B cell (primary cell): ENCODE measurements at regions not wholly inside any gene's neighbourhood (a gene's known extent, or its start where the extent isn't known, plus 50 kb on each side); places are given as distances from the start of the nearest gene placed in this dataset.

Experiments
- ATAC-seq: fragments of 200-7000 bp; cut with Tn5 transposase; one replicate; pipeline ENCODE4 v1.10.0; 2021; ENCODE audit warnings: low read depth, mild to moderate bottlenecking, moderate number of reproducible peaks, moderate library complexity
- CTCF ChIA-PET: fragments of 350-600 bp; sonication (Branson Sonifier 250); formaldehyde crosslinking; loops from one replicate; lab custom pipeline; 2021; ENCODE audit warnings: antibody characterized with exemption, inconsistent platforms; lab: Charles Lee
- POLR2A ChIA-PET: fragments of 350-600 bp; sonication (Branson Sonifier 250); formaldehyde crosslinking; loops from one replicate; lab custom pipeline; 2021; ENCODE audit warnings: antibody characterized with exemption; lab: Charles Lee
- DNase-seq: peaks from one replicate; pipeline ENCODE4 v3.0.0; 2013
- H2AFZ ChIP-seq: 2 replicates; pipeline ENCODE4 v1.6.1; 2012; ENCODE audit warnings: mild to moderate bottlenecking, low read depth, low read length; ENCODE audit not compliant: insufficient read depth, poor library complexity, severe bottlenecking
- H3K27ac ChIP-seq, 2 donors: 1 replicate in 1 of 2; 2 replicates in 1 of 2; pipeline ENCODE4 v1.5.1; 2012 to 2013; ENCODE audit warnings: low read length in 2 of 2, mild to moderate bottlenecking in 2 of 2, moderate library complexity in 1 of 2
- H3K27me3 ChIP-seq, 4 experiments: fragments of 200-600 bp in 1 of 4; sonication (generic) in 1 of 4; replicated peaks in 1 of 4; 1 replicate in 2 of 4; 2 replicates in 2 of 4; pipeline versions ENCODE4 v1.6.1 to v1.7.0; 2013 to 2016; ENCODE audit warnings: low read length in 3 of 4, mild to moderate bottlenecking in 2 of 4, mixed read lengths in 1 of 4, moderate library complexity in 1 of 4; ENCODE audit not compliant: insufficient read depth in 4 of 4, control insufficient read depth in 3 of 4; ENCODE audit errors: control extremely low read depth in 1 of 4
- H3K36me3 ChIP-seq, 2 experiments: replicated peaks in 1 of 2; 1 replicate in 1 of 2; 2 replicates in 1 of 2; pipeline versions ENCODE4 v1.6.1 to v1.7.1; 2013; ENCODE audit warnings: low read length in 1 of 2; ENCODE audit not compliant: insufficient read depth in 2 of 2, control insufficient read depth in 1 of 2; ENCODE audit errors: control extremely low read depth in 1 of 2, extremely low read depth in 1 of 2
- H3K4me1 ChIP-seq, 2 donors: fragments of 200-600 bp in 1 of 2; sonication (generic) in 1 of 2; 1 replicate in 1 of 2; 2 replicates in 1 of 2; pipeline versions ENCODE4 v1.5.1 to v1.6.1; 2013 to 2017; ENCODE audit warnings: low read length in 2 of 2; ENCODE audit not compliant: control insufficient read depth in 2 of 2, insufficient read depth in 2 of 2
- H3K4me2 ChIP-seq: replicated peaks from 2 replicates; pipeline ENCODE3; 2012; ENCODE audit warnings: mild to moderate bottlenecking, low read depth, low read length; ENCODE audit not compliant: poor library complexity, severe bottlenecking
- H3K4me3 ChIP-seq, 5 experiments: fragments of 200-600 bp in 1 of 5; sonication (generic) in 1 of 5; 1 replicate in 3 of 5; 2 replicates in 2 of 5; pipeline versions ENCODE4 v1.5.1 to v1.7.0; 2011 to 2016; ENCODE audit warnings: low read length in 4 of 5, mild to moderate bottlenecking in 4 of 5, low read depth in 2 of 5, control low read depth in 1 of 5, moderate library complexity in 1 of 5; ENCODE audit not compliant: insufficient read depth in 1 of 5; ENCODE audit errors: control extremely low read depth in 1 of 5, extremely low read depth in 1 of 5
- H3K79me2 ChIP-seq: fragments of 200-600 bp; sonication (generic); one replicate; pipeline ENCODE4 v1.6.0; 2016; ENCODE audit warnings: low read length; ENCODE audit not compliant: control insufficient read depth, insufficient read depth
- H3K9ac ChIP-seq: fragments of 200-600 bp; sonication (generic); 2 replicates; pipeline ENCODE4 v1.6.1; 2017; ENCODE audit warnings: mild to moderate bottlenecking, low read length, moderate library complexity
- H3K9me3 ChIP-seq, 3 donors: one replicate each; pipeline versions ENCODE4 v1.6.1 to v1.7.1; 2013; ENCODE audit warnings: low read length in 2 of 3; ENCODE audit not compliant: control insufficient read depth in 2 of 3, insufficient read depth in 1 of 3; ENCODE audit errors: control extremely low read depth in 1 of 3
- H4K20me1 ChIP-seq: 2 replicates; pipeline ENCODE4 v1.6.0; 2012; ENCODE audit warnings: mild to moderate bottlenecking, low read length; ENCODE audit not compliant: insufficient read depth, control insufficient read depth, poor library complexity, severe bottlenecking
- H3K27ac Mint-ChIP-seq: one replicate; pipeline ENCODE4 v1.8.0; 2021; ENCODE audit warnings: mixed read lengths
- H3K27me3 Mint-ChIP-seq: one replicate; pipeline ENCODE4 v1.8.0; 2021; ENCODE audit warnings: mixed read lengths
- H3K4me1 Mint-ChIP-seq: one replicate; pipeline ENCODE4 v1.8.0; 2021; ENCODE audit warnings: mixed read lengths
- H3K4me3 Mint-ChIP-seq: one replicate; pipeline ENCODE4 v1.8.0; 2021; ENCODE audit warnings: mixed read lengths
- H3K9me3 Mint-ChIP-seq: one replicate; pipeline ENCODE4 v1.8.0; 2022; ENCODE audit warnings: mixed read lengths; ENCODE audit not compliant: insufficient read depth
- EZH2 ChIP-seq: IDR thresholded peaks from 2 replicates; pipeline ENCODE4 v1.6.1; 2012; ENCODE audit warnings: borderline replicate concordance, low read depth, mild to moderate bottlenecking, moderate library complexity, low read length; ENCODE audit not compliant: insufficient read depth, poor library complexity, severe bottlenecking
- WGBS: methylation state at CpG from one replicate; pipeline ENCODE4 v1.1.5; 2013; ENCODE audit warnings: missing lambda C conversion rate; ENCODE audit not compliant: insufficient coverage; 5-methylcytosine and 5-hydroxymethylcytosine counted together
- intact Hi-C: fragments of 100-400 bp; cut with micrococcal nuclease; formaldehyde crosslinking; loops from one replicate; pipeline ENCODE4 v1.10.0; 2022
- TF ChIP-seq, protein P1 (sequence below): fragments of 200-600 bp; IDR thresholded peaks from one replicate; pipeline ENCODE4 v1.8.0; 2022; ENCODE audit warnings: antibody characterized with exemption, mild to moderate bottlenecking

DNA sequence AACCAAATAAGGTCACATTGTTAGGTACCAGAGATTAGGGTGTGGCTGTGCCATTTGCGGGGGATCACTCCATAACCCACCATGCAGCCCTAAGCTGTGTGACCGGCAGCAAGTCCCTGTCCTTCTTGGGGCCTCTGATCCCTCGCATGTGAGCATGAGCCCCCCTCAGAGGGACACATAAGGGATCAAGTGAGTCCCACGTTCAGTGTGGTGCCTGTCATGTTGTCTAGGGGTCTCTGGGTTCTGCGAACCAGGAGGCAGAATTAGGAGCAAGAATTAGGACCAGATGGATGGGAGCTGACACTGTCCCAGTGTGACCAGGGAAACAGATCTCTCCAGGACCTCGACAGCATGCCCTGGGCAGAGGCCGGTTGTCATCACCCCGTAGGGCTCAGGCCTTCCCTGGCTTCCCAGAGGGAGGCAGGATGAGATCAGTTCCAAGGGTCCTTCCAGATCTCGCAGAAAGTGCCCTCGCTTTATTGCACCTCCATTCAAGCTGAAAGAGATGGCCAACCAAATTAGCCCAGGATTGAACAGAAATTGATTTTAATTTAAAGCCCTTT is 113.2 kb upstream of the OTOS start:
- CTCF ChIA-PET, result no interaction called here
- no peak overlapping the region for H3K4me2 ChIP-seq
- intact Hi-C loops, result no loop called here
- WGBS, result 79% methylated on average over 9 of the region's 10 CpGs
- TF ChIP-seq EZH2, result no peak
- TF ChIP-seq, protein P1, sequence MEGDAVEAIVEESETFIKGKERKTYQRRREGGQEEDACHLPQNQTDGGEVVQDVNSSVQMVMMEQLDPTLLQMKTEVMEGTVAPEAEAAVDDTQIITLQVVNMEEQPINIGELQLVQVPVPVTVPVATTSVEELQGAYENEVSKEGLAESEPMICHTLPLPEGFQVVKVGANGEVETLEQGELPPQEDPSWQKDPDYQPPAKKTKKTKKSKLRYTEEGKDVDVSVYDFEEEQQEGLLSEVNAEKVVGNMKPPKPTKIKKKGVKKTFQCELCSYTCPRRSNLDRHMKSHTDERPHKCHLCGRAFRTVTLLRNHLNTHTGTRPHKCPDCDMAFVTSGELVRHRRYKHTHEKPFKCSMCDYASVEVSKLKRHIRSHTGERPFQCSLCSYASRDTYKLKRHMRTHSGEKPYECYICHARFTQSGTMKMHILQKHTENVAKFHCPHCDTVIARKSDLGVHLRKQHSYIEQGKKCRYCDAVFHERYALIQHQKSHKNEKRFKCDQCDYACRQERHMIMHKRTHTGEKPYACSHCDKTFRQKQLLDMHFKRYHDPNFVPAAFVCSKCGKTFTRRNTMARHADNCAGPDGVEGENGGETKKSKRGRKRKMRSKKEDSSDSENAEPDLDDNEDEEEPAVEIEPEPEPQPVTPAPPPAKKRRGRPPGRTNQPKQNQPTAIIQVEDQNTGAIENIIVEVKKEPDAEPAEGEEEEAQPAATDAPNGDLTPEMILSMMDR, result no peak
- H3K27ac ChIP-seq, result no peak overlapping the region
- H3K27me3 Mint-ChIP-seq, result peaks cover 3% of the 10 kb centered on the region
- H3K4me1 Mint-ChIP-seq, result no peaks in the 10 kb centered on the region
- POLR2A ChIA-PET, result no interaction called here
- H3K36me3 ChIP-seq, result no peaks in the 10 kb centered on the region
- H3K27me3 ChIP-seq, result no peaks in the 10 kb centered on the region
- no peak overlapping the region for H3K4me3 ChIP-seq
- H3K4me1 ChIP-seq, result no peaks in the 10 kb centered on the region
- no peak overlapping the region for H3K4me3 Mint-ChIP-seq
- H3K79me2 ChIP-seq, result no peaks in the 10 kb centered on the region
- H2AFZ ChIP-seq, result no peak overlapping the region
- no peaks in the 10 kb centered on the region for H4K20me1 ChIP-seq
- ATAC-seq, result no peak
- DNase-seq, result no peak
- H3K9me3 ChIP-seq, result peaks cover 0 to 2% (median 0%) of the 10 kb centered on the region in 3 donors
- no peaks in the 10 kb centered on the region for H3K9me3 Mint-ChIP-seq
- no peak overlapping the region for H3K9ac ChIP-seq
- H3K27ac Mint-ChIP-seq, result no peak overlapping the region

DNA sequence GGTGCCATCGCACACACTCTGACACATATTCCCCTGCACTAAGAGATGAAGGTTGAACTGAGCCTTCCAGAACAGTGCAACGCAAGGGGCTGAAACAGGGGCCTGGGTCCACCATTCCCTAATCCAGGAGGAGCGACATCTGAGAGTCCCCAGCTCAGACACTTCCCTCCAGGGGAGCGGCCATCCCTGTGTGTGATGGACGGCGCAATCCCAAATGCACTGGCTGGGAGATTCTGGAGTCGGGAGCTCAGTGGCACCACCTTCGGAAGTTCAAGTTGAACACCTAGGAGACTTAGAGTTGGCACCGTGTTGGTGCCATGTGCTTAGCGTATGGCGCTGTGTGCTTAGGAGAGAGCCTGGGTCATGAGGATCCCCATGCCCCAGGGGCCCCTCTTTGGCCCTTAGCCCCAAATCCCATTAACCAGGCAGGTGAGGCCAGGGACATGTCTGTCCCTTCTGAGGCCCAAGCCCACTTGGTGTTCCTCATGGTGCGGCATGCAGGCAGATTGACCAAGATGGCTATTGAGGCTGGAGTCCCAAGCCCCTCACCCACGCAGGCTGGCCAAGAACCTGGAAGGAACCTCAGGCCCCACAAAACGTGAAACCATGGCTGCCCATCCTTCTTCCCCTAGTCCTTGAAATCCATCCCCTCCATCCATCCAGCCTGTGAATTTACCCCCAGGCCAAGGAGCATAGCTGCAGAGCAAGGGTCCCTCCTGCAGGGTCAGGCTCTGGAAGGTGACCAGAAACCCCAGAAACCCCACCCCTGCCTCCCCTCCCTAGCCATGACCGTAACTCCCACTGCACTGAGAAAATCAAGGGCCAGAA is 114.1 kb upstream of the OTOS start:
- H3K27me3 ChIP-seq, result no peaks in the 10 kb centered on the region
- H4K20me1 ChIP-seq, result no peaks in the 10 kb centered on the region
- Mint-ChIP-seq H3K9me3 (no peaks in the 10 kb centered on the region), H3K4me3 (no peak overlapping the region), H3K27ac (no peak overlapping the region), H3K4me1 (no peaks in the 10 kb centered on the region), H3K27me3 (peaks cover 3% of the 10 kb centered on the region)
- no peak for TF ChIP-seq EZH2
- TF ChIP-seq, protein P1, result no peak
- intact Hi-C loops, result no loop called here
- H3K4me2 ChIP-seq, result no peak overlapping the region
- H3K9ac ChIP-seq, result no peak overlapping the region
- WGBS, result 89% methylated on average over 15 of the region's 15 CpGs
- no peak for DNase-seq
- no peak overlapping the region for H3K4me3 ChIP-seq
- peaks cover 0 to 5% (median 0%) of the 10 kb centered on the region in 3 donors for H3K9me3 ChIP-seq
- no peak overlapping the region for H3K27ac ChIP-seq
- H3K36me3 ChIP-seq, result no peaks in the 10 kb centered on the region
- no peaks in the 10 kb centered on the region for H3K79me2 ChIP-seq
- H2AFZ ChIP-seq, result no peak overlapping the region
- H3K4me1 ChIP-seq, result no peaks in the 10 kb centered on the region
- ChIA-PET POLR2A (no interaction called here), CTCF (no interaction called here)
- no peak for ATAC-seq
